GM19239 (cell line): ENCODE measurements at regions not wholly inside any gene's neighbourhood (a gene's known extent, or its start where the extent isn't known, plus 50 kb on each side); places are given as distances from the start of the nearest gene placed in this dataset.

Experiments used
- DNase-seq: peaks from one replicate; pipeline ENCODE4 v3.0.0; 2011; ENCODE audit warnings: low spot score; ENCODE audit not compliant: insufficient read length
- FAIRE-seq: peaks from 2 replicates; lab custom pipeline; 2011; peaks lifted over from hg19 to GRCh38; lab: Jason Lieb, UNC

GRCh38 chr11:92720385-92720784 lies 249.1 kb upstream of the MTNR1B start:
- no peak for FAIRE-seq
- no peak for DNase-seq

GRCh38 chr11:92725352-92725751 lies 244.1 kb upstream of the MTNR1B start:
- FAIRE-seq, result no peak
- DNase-seq, result no peak

- FAIRE-seq, result no peak
- DNase-seq, result no peak
These were observed 242.3 kb upstream of the MTNR1B start for GRCh38 chr11:92727123-92727522.

GRCh38 chr11:92727769-92728168 lies 241.7 kb upstream of the MTNR1B start:
- DNase-seq (no peak), FAIRE-seq (no peak)

GRCh38 chr11:92728628-92729027 lies 240.8 kb upstream of the MTNR1B start:
- FAIRE-seq (no peak), DNase-seq (no peak)

GRCh38 chr11:92735039-92735438 lies 234.4 kb upstream of the MTNR1B start:
- DNase-seq, result no peak
- no peak for FAIRE-seq

GRCh38 chr11:92738276-92738675 lies 231.2 kb upstream of the MTNR1B start:
- DNase-seq, result no peak
- FAIRE-seq, result no peak

- no peak for FAIRE-seq
- no peak for DNase-seq
These were observed 230.4 kb upstream of the MTNR1B start for GRCh38 chr11:92739041-92739440.

GRCh38 chr11:92739491-92739890 lies 230.0 kb upstream of the MTNR1B start:
- FAIRE-seq (no peak), DNase-seq (no peak)

GRCh38 chr11:92740276-92740675 lies 229.2 kb upstream of the MTNR1B start:
- no peak for FAIRE-seq
- no peak for DNase-seq

- DNase-seq (no peak), FAIRE-seq (no peak)
These were observed 224.4 kb upstream of the MTNR1B start for GRCh38 chr11:92744929-92745585.

GRCh38 chr11:92750794-92751193 lies 218.7 kb upstream of the MTNR1B start:
- FAIRE-seq, result no peak
- DNase-seq, result no peak

GRCh38 chr11:92751594-92751993 lies 217.9 kb upstream of the MTNR1B start:
- no peak for FAIRE-seq
- no peak for DNase-seq

GRCh38 chr11:92752122-92752521 lies 217.3 kb upstream of the MTNR1B start:
- DNase-seq (no peak), FAIRE-seq (no peak)

GRCh38 chr11:92753161-92753560 lies 216.3 kb upstream of the MTNR1B start:
- FAIRE-seq, result no peak
- DNase-seq, result no peak

- DNase-seq, result no peak
- FAIRE-seq, result no peak
These were observed 211.1 kb upstream of the MTNR1B start for GRCh38 chr11:92758241-92758780.

- no peak for DNase-seq
- no peak for FAIRE-seq
These were observed 209.8 kb upstream of the MTNR1B start for GRCh38 chr11:92759571-92760214.

GRCh38 chr11:92762121-92762540 lies 207.3 kb upstream of the MTNR1B start:
- FAIRE-seq, result no peak

GRCh38 chr11:92763336-92763735 lies 206.1 kb upstream of the MTNR1B start:
- DNase-seq (no peak), FAIRE-seq (no peak)

More at GRCh38 chr11:92762121-92762540, 207.3 kb upstream of the MTNR1B start:
- DNase-seq, result no peak

- DNase-seq (no peak), FAIRE-seq (no peak)
These were observed 205.3 kb upstream of the MTNR1B start for GRCh38 chr11:92764128-92764527.

GRCh38 chr11:92765082-92765840 lies 204.2 kb upstream of the MTNR1B start:
- DNase-seq, result no peak
- FAIRE-seq, result no peak
